ENCODE measurements at regions not wholly inside any gene's neighbourhood (a gene's known extent, or its start where the extent isn't known, plus 50 kb on each side); places are given as distances from the start of the nearest gene placed in this dataset.

GRCh38 chr6:163893609-163894189 is 479.2 kb downstream of the QKI start:
- no peak for DNase-seq (ENCODE audit: extremely low spot score)
- no peak for TF ChIP-seq CTCF (IDR thresholded peaks at IDR 0.05; ENCODE audit: control extremely low read depth, extremely low read depth, low read depth, missing control alignments)
- ChIA-PET POLR2A (no interaction called here), CTCF (interaction anchor here (1.4 kb wide), 1 partner anchor 9 kb away, joined by 3 read pairs; no protein-coding TSS in a partner anchor)

GRCh38 chr6:163892824-163893561 is 478.5 kb downstream of the QKI start:
- no peak for TF ChIP-seq CTCF (IDR thresholded peaks at IDR 0.05; ENCODE audit: control extremely low read depth, extremely low read depth, low read depth, missing control alignments)
- DNase-seq (ENCODE audit: extremely low spot score) = no peak
- POLR2A ChIA-PET = no interaction called here
- CTCF ChIA-PET = interaction anchor here (1.4 to 1.6 kb wide), 2 partner anchors 10 to 37 kb away, joined by 3 read pairs; no protein-coding TSS in a partner anchor

- ChIA-PET CTCF (interaction anchor here (1.4 kb wide), 1 partner anchor 9 kb away, joined by 4 read pairs; no protein-coding TSS in a partner anchor), POLR2A (no interaction called here)
- no peak for DNase-seq (ENCODE audit: extremely low spot score)
- no peak for TF ChIP-seq CTCF (IDR thresholded peaks at IDR 0.05; ENCODE audit: control extremely low read depth, extremely low read depth, low read depth, missing control alignments)
Observed at GRCh38 chr6:163889904-163890514, 475.5 kb downstream of the QKI start.

DNA sequence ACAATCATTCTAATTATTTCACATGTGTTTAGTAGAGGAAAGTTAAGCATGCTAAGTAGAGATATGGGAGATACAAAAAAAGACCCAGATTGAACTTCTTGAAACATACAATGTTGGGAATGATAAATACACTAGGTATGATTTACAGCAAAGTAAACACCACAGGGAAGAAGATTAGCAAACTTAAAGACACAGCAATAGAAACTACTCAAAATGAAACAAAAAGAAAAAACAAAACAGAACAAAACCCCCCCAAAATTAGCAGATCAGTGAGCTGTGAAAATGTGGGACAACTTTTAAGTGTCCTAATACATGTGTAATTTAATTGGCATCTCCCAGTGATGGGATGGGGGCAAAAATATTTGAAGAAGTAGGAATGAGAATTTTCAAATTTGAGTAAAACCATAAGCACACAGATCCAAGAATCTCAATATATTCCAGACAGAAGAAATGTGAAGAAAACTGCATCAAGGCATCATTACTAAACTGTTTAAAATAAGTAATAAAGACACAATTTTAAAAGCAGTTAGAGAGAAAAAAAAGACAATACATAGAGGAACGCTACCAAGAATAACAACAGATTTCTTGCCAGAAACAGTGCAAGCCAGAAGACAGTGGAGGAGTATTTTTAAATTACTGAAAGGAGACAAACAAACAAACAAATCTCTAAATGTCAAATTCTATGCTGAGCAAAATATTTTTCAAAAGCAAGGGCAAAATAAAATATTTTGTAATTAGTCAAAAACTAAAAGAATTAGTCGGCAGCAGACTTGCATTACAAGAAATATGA is 473.7 kb downstream of the QKI start:
- ChIA-PET CTCF (no interaction called here), POLR2A (no interaction called here)
- no peak for TF ChIP-seq CTCF (IDR thresholded peaks at IDR 0.05; ENCODE audit: control extremely low read depth, extremely low read depth, low read depth, missing control alignments)
- DNase-seq (ENCODE audit: extremely low spot score) = no peak

DNA sequence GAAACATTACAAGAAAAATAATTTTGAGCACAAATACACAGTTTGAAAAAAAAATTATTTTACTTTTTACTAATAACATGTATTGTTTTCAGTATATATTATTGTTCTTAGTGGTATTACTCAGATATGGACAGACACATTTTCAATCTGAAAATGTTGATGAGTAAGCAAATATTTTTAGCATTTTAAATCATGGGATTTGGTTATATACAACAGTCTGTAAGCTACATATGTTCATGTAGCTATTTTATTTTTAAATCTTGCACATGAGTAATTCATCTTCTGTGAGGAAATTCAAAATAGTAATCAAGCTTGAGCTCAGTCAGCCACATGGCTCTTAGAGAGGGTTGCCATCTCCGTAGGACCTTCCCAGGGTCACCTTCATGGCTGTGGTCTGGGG is 471.9 kb downstream of the QKI start:
- POLR2A ChIA-PET = no interaction called here
- no peak for DNase-seq (ENCODE audit: extremely low spot score)
- no peak for TF ChIP-seq CTCF (IDR thresholded peaks at IDR 0.05; ENCODE audit: control extremely low read depth, extremely low read depth, low read depth, missing control alignments)
- CTCF ChIA-PET = no interaction called here

GRCh38 chr6:163883984-163884383 is 469.5 kb downstream of the QKI start:
- DNase-seq (ENCODE audit: extremely low spot score) = no peak

More at GRCh38 chr6:163883984-163884383, 469.5 kb downstream of the QKI start:
- TF ChIP-seq CTCF (IDR thresholded peaks at IDR 0.05; ENCODE audit: control extremely low read depth, extremely low read depth, low read depth, missing control alignments) = no peak
- ChIA-PET POLR2A (no interaction called here), CTCF (no interaction called here)

Data from GM10248 (cell line).